CD4-positive, alpha-beta T cell treated with Interleukin-6 for 4 hours (primary cell): ENCODE measurements at regions not wholly inside any gene's neighbourhood (a gene's known extent, or its start where the extent isn't known, plus 50 kb on each side); places are given as distances from the start of the nearest gene placed in this dataset.
"Not testable (repeated sequence)": the region's sequence is repeated elsewhere in the genome, so short reads cannot be mapped to it uniquely, and the experiment has no call there.

Source experiments
- DNase-seq: peaks from one replicate; pipeline ENCODE4 v3.0.0-alpha.2; 2020; ENCODE audit warnings: mixed read lengths

DNA sequence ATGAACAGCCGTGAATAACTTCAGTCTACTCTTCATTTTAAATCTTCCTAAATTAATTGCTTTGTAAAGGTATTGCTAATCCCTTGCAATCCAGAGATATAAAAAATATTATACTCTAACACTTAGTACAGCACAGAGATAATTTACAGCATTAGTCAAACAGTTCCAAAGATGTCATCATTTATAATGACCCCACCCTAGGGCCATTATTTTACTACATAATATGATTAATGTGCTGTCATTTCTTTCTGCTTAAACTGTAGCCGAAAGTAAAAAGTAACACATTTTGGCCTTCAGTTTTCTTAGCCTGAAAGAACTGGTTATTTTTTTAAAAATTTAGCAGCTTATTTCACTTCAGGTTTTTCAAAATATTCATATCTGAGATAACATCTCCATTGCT, 256.3 kb upstream of the RFC3 start:
- no peak for DNase-seq

- no peak for DNase-seq
Measured at GRCh38 chr13:33571618-33572017, 246.3 kb upstream of the RFC3 start.

DNA sequence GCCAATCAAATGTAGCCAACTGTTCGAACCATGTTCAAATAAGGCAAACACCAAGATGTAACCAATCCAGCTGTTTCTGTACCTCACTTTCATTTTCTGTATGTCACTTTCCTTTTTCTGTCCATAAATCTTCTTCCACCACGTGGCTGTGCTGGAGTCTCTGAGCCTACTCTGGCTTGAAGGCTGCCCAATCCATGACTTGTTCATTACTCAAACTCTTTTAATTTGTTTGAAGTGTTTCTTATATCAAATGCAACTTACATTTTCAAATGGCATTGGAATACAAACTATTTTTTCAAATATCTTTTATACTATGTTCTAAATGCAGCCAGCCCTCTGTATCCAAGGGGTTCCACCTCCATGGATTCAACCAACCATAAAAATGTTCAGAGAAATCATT, 245.6 kb upstream of the RFC3 start:
- DNase-seq = not testable (repeated sequence)

GRCh38 chr13:33575378-33575777, 242.6 kb upstream of the RFC3 start:
- no peak for DNase-seq

DNA sequence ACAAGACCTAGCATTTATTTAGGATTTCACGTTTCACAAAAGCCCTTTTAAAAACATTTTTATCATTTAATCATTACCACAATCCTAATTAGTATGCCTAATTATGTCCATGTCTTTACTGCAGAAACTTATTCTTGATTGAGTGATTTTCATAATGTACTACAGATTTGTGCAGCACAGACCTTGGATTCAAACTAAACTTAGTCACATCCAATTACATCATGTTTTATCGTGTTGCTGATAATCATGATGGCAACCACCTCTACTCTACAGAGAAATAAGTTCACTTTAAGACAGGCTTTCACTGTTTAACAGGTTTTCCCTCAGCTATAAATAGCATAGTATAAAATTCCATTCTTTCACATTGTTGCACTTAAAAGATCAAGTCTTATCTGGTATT, 240.9 kb upstream of the RFC3 start:
- DNase-seq = no peak

GRCh38 chr13:33578786-33579185, 239.2 kb upstream of the RFC3 start:
- DNase-seq = no peak

- DNase-seq = no peak
Measured at GRCh38 chr13:33582121-33582520, 235.8 kb upstream of the RFC3 start.

DNA sequence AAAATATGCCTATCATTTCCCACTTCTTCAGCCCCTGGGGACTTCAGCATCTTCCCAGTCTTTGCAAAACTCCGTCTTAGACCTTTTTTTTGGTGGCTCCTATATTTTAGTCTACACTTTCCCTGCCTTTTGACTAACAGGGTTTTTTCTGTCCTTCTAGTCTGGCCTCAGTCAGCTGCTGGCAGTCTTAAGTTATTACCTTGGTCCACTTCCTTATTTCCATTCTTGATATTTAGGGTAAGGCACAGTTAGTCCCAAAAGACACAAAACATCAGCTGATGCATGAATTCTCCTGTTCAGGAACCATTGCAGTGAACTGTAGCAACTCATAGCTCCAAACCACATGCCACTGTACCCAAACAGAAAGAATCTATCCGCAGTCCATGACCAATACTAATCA, 234.6 kb upstream of the RFC3 start:
- no peak for DNase-seq

- DNase-seq = no peak
Measured at GRCh38 chr13:33590936-33591335, 227.0 kb upstream of the RFC3 start.

GRCh38 chr13:33606692-33607091, 211.3 kb upstream of the RFC3 start:
- DNase-seq = no peak

DNA sequence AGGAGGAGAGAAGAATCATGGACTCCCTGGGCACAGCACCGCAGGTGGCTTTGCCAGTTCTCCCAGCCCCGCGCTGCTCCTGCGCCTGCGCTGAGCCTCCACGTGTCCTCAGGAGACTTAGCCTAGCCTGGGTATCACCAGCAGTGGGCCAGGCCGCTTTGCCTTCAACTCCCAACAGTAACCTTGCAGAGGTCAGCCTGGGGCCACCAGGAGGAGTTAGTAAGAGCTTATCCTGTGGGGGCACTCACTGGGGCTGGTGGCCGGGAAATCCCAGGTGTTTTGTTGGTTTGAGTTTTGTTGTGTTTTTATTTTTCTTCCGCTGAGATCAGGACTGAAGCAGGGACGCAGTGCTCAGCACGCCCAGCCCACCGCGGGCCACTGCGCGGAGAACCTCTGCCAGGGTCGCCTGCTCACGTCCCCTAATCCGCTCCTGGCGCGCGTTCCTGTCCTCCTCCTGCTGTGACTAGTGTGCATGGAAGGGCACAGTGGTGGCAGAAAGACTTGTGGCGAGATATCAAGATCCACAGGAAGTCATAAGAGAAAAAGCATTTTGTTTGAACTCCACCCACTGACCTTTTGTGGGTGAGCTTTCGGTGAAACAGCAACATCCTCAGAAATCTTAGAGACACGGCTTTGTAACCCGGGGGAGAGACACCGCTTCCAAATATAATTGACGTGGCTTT, 207.4 kb upstream of the RFC3 start:
- DNase-seq = peak; percentile 53

- no peak for DNase-seq
Measured at GRCh38 chr13:33611121-33611805, 206.7 kb upstream of the RFC3 start.

GRCh38 chr13:33612641-33613638, 205.0 kb upstream of the RFC3 start:
- DNase-seq = no peak

GRCh38 chr13:33615436-33615835, 202.5 kb upstream of the RFC3 start:
- no peak for DNase-seq

GRCh38 chr13:33616130-33616529, 201.8 kb upstream of the RFC3 start:
- DNase-seq = no peak

DNA sequence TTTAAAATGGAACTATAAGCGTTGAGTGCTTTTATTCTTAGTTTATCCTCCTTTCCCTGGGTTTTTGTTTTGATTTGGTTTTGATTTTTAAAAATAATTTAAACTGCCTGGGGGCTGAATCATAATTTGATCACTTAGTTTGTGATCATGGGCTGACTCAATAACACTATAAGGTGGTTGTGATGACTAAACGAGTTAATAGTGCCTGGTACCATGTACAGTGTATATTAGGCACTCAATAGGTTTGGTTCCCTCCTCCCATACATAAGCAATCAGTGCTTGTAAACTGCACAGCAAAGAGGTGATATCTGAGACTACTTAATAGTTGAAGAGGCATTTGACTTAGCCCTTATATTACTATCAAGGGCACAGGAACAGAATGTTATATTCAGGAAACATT, 200.9 kb upstream of the RFC3 start:
- no peak for DNase-seq

DNA sequence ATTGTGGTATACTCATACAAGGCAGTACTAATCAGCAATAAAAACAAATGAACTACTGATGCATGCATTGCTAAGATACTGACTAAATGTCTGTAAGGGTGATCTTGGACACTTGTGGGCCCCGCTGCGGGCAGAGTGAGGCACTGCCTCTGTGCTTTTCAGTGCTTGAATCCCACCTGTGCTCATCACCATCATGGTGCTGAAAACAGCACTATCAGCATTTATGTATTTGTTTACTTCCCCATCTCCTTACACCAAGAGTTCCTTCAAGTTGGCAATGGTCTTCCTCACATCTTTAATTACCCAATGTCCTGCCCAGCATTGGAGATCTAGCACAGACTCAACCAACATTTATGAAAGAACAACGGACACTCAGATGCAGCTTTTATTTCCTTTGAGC, 193.7 kb upstream of the RFC3 start:
- no peak for DNase-seq

GRCh38 chr13:33624740-33625139, 193.2 kb upstream of the RFC3 start:
- DNase-seq = no peak

DNA sequence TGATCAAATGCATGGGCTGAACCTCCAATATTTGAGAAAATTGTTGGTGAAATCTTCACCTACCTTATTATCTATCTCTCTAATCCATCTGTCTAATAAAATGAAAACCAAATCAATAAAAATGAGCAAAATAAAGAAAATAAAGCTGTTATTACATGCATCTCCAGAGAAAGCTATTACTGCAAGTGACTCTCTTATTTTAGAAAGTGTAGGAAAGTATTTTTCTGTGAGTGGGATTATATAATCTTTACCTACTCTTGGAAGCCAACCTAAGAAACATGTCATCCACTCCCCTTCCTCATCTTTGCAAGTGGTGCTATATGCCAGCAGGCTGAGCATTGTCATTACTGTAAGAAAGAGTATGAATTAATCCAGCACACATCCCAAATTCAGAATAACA, 191.5 kb upstream of the RFC3 start:
- no peak for DNase-seq

- DNase-seq = no peak
Measured at GRCh38 chr13:33628662-33629061, 189.3 kb upstream of the RFC3 start.

GRCh38 chr13:33629605-33630360, 188.2 kb upstream of the RFC3 start:
- DNase-seq = no peak

GRCh38 chr13:33633701-33634545, 184.0 kb upstream of the RFC3 start:
- no peak for DNase-seq
